Loucy (cell line): ENCODE measurements at regions not wholly inside any gene's neighbourhood (a gene's known extent, or its start where the extent isn't known, plus 50 kb on each side); places are given as distances from the start of the nearest gene placed in this dataset.

ENCODE experiments used
- H2AFZ ChIP-seq: fragments of 200-600 bp; sonication (generic); 2 replicates; pipeline ENCODE4 v1.6.0; 2016; ENCODE audit warnings: antibody characterized with exemption, mild to moderate bottlenecking, low read length, moderate library complexity
- H3F3A ChIP-seq: fragments of 200-600 bp; 2 replicates; pipeline ENCODE4 v1.6.0; 2016; ENCODE audit warnings: antibody characterized with exemption, low read depth, mild to moderate bottlenecking
- H3K27me3 ChIP-seq: fragments of 200-600 bp; sonication (generic); 2 replicates; pipeline ENCODE4 v1.6.1; 2014; ENCODE audit warnings: low read length, mild to moderate bottlenecking; ENCODE audit not compliant: insufficient read depth, poor library complexity, severe bottlenecking
- H3K36me3 ChIP-seq: fragments of 200-600 bp; sonication (generic); 2 replicates; pipeline ENCODE4 v1.6.1; 2016; ENCODE audit warnings: low read length; ENCODE audit not compliant: insufficient read depth
- H3K4me1 ChIP-seq: fragments of 200-600 bp; sonication (generic); 2 replicates; pipeline ENCODE4 v1.5.1; 2014; ENCODE audit warnings: low read length, mild to moderate bottlenecking; ENCODE audit not compliant: insufficient read depth, poor library complexity, severe bottlenecking
- H3K4me2 ChIP-seq: fragments of 200-600 bp; sonication (generic); 2 replicates; pipeline ENCODE4 v1.6.0; 2014; ENCODE audit warnings: antibody characterized with exemption, low read length, low read depth, mild to moderate bottlenecking; ENCODE audit not compliant: poor library complexity, severe bottlenecking
- H3K4me3 ChIP-seq: fragments of 200-600 bp; sonication (generic); 2 replicates; pipeline ENCODE4 v1.5.1; 2014; ENCODE audit warnings: low read length, mild to moderate bottlenecking, mixed read lengths; ENCODE audit not compliant: poor library complexity, severe bottlenecking
- H3K79me2 ChIP-seq: fragments of 200-600 bp; sonication (generic); 2 replicates; pipeline ENCODE4 v1.6.1; 2014; ENCODE audit warnings: low read length; ENCODE audit not compliant: insufficient read depth
- H3K9ac ChIP-seq: fragments of 200-600 bp; sonication (generic); 2 replicates; pipeline ENCODE4 v1.6.0; 2014; ENCODE audit warnings: mild to moderate bottlenecking, low read depth, low read length, moderate library complexity; ENCODE audit not compliant: poor library complexity, severe bottlenecking
- H3K9me2 ChIP-seq: fragments of 200-600 bp; sonication (generic); replicated peaks from 2 replicates; pipeline ENCODE4 v1.6.1; 2016; ENCODE audit warnings: low read depth, low read length, mixed read lengths
- H3K9me3 ChIP-seq: fragments of 200-600 bp; sonication (generic); 2 replicates; pipeline ENCODE4 v1.6.1; 2014; ENCODE audit warnings: mild to moderate bottlenecking, antibody characterized with exemption, low read length, low read depth; ENCODE audit not compliant: insufficient read depth
- H4K20me1 ChIP-seq: fragments of 200-600 bp; sonication (generic); 2 replicates; pipeline ENCODE4 v1.6.0; 2014; ENCODE audit warnings: antibody characterized with exemption, low read length, mild to moderate bottlenecking; ENCODE audit not compliant: insufficient read depth, poor library complexity, severe bottlenecking
- EZH2phosphoT487 ChIP-seq: fragments of 200-600 bp; IDR thresholded peaks from 2 replicates; pipeline ENCODE4 v1.6.1; 2018; ENCODE audit warnings: antibody characterized with exemption, mild to moderate bottlenecking, moderate library complexity, borderline replicate concordance
- TF ChIP-seq, protein P1 (sequence below): fragments of 200-600 bp; sonication (generic); conservative IDR thresholded peaks from 2 replicates; pipeline ENCODE4 v1.5.1; 2014; ENCODE audit warnings: mild to moderate bottlenecking, antibody characterized with exemption, low read length

DNA sequence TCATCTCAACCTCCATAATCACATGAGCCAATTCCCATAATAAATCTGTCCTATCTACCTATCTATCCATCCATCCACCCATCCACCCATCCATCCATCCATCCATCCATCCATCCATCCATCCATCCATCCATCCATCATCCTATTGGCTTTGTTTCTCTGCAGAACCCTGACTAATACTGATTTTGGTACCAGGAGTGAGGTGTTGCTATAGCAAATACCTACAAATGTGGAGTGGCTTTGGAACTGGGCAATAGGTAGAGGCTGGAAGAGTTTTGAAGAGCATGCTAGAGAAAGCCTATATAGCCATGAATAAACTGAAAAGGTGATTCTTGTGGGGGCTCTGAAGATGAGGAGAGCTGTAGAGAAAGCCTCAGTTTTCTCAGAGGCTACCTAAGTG is 88.7 kb upstream of the ANKRD28 start:
- Histone ChIP-seq H3K4me2 (no peak overlapping the region), H4K20me1 (no peaks in the 10 kb centered on the region), H3K79me2 (no peaks in the 10 kb centered on the region), H3K4me1 (no peaks in the 10 kb centered on the region), H3K9me3 (no peaks in the 10 kb centered on the region), H3K9me2 (no peaks in the 10 kb centered on the region), H3F3A (no peaks in the 10 kb centered on the region), H3K36me3 (no peaks in the 10 kb centered on the region), H3K27me3 (no peaks in the 10 kb centered on the region), H3K4me3 (no peak overlapping the region), H3K9ac (no peak overlapping the region), H2AFZ (no peak overlapping the region)
- TF ChIP-seq EZH2phosphoT487, result no peak
- TF ChIP-seq, protein P1, sequence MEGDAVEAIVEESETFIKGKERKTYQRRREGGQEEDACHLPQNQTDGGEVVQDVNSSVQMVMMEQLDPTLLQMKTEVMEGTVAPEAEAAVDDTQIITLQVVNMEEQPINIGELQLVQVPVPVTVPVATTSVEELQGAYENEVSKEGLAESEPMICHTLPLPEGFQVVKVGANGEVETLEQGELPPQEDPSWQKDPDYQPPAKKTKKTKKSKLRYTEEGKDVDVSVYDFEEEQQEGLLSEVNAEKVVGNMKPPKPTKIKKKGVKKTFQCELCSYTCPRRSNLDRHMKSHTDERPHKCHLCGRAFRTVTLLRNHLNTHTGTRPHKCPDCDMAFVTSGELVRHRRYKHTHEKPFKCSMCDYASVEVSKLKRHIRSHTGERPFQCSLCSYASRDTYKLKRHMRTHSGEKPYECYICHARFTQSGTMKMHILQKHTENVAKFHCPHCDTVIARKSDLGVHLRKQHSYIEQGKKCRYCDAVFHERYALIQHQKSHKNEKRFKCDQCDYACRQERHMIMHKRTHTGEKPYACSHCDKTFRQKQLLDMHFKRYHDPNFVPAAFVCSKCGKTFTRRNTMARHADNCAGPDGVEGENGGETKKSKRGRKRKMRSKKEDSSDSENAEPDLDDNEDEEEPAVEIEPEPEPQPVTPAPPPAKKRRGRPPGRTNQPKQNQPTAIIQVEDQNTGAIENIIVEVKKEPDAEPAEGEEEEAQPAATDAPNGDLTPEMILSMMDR, result no peak

DNA sequence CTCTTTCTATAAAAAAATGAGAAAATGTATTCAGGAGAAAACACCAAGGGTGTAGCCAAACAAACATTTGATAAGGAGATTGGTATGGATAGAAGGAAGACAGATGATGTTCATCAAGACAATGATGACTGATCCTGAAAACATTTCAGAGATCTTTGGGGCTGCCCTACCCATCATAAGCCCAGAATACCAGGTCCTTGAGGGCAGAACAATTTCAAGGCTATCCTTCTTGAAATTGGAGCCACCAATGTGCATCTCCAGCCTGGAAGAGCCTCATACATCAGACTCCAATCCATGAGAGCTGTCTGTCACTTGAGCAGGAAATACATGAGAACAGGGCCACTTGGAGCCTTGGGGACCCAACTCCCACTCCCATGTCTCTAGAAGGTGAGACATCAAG is 89.5 kb upstream of the ANKRD28 start:
- Histone ChIP-seq H3K9me3 (no peaks in the 10 kb centered on the region), H3K9ac (no peak overlapping the region), H4K20me1 (no peaks in the 10 kb centered on the region), H3K4me3 (no peak overlapping the region), H3K9me2 (no peaks in the 10 kb centered on the region), H3F3A (no peaks in the 10 kb centered on the region), H3K79me2 (no peaks in the 10 kb centered on the region), H3K27me3 (no peaks in the 10 kb centered on the region), H3K4me2 (no peak overlapping the region), H2AFZ (no peak overlapping the region), H3K36me3 (no peaks in the 10 kb centered on the region), H3K4me1 (no peaks in the 10 kb centered on the region)
- TF ChIP-seq EZH2phosphoT487, result no peak
- TF ChIP-seq, protein P1, result no peak

GRCh38 chr3:15889936-15890335 is 92.2 kb upstream of the ANKRD28 start:
- H4K20me1 ChIP-seq, result no peaks in the 10 kb centered on the region

More at GRCh38 chr3:15889936-15890335, 92.2 kb upstream of the ANKRD28 start:
- H3K4me3 ChIP-seq, result no peak overlapping the region
- no peak overlapping the region for H3K9ac ChIP-seq
- H3K27me3 ChIP-seq, result no peaks in the 10 kb centered on the region
- H2AFZ ChIP-seq, result no peak overlapping the region
- no peaks in the 10 kb centered on the region for H3K4me1 ChIP-seq
- no peak overlapping the region for H3K4me2 ChIP-seq
- no peaks in the 10 kb centered on the region for H3K36me3 ChIP-seq
- no peak for TF ChIP-seq EZH2phosphoT487
- TF ChIP-seq, protein P1, result no peak
- H3K9me2 ChIP-seq, result no peaks in the 10 kb centered on the region
- H3K9me3 ChIP-seq, result no peaks in the 10 kb centered on the region
- no peaks in the 10 kb centered on the region for H3K79me2 ChIP-seq
- H3F3A ChIP-seq, result no peaks in the 10 kb centered on the region
